ENCODE measurements at regions not wholly inside any gene's neighbourhood (a gene's known extent, or its start where the extent isn't known, plus 50 kb on each side); places are given as distances from the start of the nearest gene placed in this dataset.

DNA sequence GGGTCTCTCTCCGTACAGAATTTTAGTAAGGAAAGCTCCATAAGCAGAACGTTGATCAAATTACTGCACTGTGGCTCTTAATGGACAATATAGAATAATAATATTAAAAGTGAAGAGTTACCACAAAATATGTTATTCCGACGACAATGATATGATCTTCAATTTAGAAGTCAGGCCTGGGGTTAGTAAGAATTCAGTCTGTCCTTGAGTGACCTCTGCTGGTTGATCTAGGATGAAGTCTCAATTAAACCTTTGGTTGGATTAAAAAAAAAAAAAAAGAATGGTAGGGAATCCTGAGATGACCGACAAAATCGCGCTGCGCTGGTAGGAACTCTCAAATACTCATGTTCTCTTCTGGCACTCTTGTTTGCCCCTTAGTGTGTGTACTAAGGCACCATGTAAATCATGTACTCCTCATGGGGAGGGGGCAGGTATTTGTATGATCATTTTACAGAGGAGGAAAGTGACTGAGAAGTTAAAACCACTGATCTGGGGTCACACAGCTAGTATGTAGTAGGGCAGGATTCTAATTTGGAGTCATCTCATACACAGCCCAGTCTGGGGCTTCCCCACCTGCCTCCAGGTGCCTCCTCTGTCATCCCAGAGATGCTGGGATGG lies 161.3 kb upstream of the NPVF start:
- TF ChIP-seq EZH2 (IDR thresholded peaks at IDR 0.05; ENCODE audit: borderline replicate concordance, low read depth, low read length, poor library complexity, severe bottlenecking) = no peak
- TF ChIP-seq CTCF (conservative IDR thresholded peaks at IDR 0.05; ENCODE audit: low read depth, low read length) = peak; percentile 63
